Mucosa of descending colon (tissue), 3 donors: ENCODE measurements at regions not wholly inside any gene's neighbourhood (a gene's known extent, or its start where the extent isn't known, plus 50 kb on each side); places are given as distances from the start of the nearest gene placed in this dataset.

Experiments used
- ATAC-seq: fragments of 200-7000 bp; cut with Tn5 transposase; one replicate; pipeline ENCODE4 v1.9.1; 2020; ENCODE audit warnings: mild to moderate bottlenecking, moderate library complexity
- DNase-seq, 3 donors: peaks; one replicate each; pipeline ENCODE4 v3.0.0-alpha.2; 2020
- H3K36me3 ChIP-seq: fragments of 200-600 bp; one replicate; pipeline ENCODE4 v1.8.0; 2021; ENCODE audit warnings: low read depth, mild to moderate bottlenecking
- H3K4me1 ChIP-seq: fragments of 200-600 bp; one replicate; pipeline ENCODE4 v1.8.0; 2021; ENCODE audit warnings: low read depth, mild to moderate bottlenecking
- H3K4me3 ChIP-seq: fragments of 200-600 bp; one replicate; pipeline ENCODE4 v1.8.0; 2021; ENCODE audit warnings: mild to moderate bottlenecking
- H3K9me3 ChIP-seq: fragments of 200-600 bp; one replicate; pipeline ENCODE4 v1.8.0; 2021; ENCODE audit warnings: mild to moderate bottlenecking
- CTCF ChIP-seq: fragments of 200-600 bp; IDR thresholded peaks from one replicate; pipeline ENCODE4 v1.8.0; 2022; ENCODE audit warnings: antibody characterized with exemption, mild to moderate bottlenecking
- intact Hi-C, 2 donors: fragments of 100-400 bp; cut with DNase I in 1 of 2; cut with micrococcal nuclease in 1 of 2; formaldehyde crosslinking; loops; one replicate each; pipeline versions ENCODE4 v1.11.0 to v1.11.1; 2022; cut with DNase I, micrococcal nuclease
- donor health status: DM: no; HTN: no; CAD: no; lungs with moderate emphysema.
- donor health status: DM: no; HTN: no; CAD: no.
- donor health status: DM: no; HTN: yes; CAD: no.

GRCh38 chr1:60899464-60899863 is 182.9 kb upstream of the NFIA start:
- H3K9me3 ChIP-seq = no peaks in the 10 kb centered on the region
- no peaks in the 10 kb centered on the region for H3K4me1 ChIP-seq
- no peak for ATAC-seq
- no peak overlapping the region for H3K4me3 ChIP-seq
- intact Hi-C loops = no loop called here
- DNase-seq = no peak
- H3K36me3 ChIP-seq = no peaks in the 10 kb centered on the region
- no peak for TF ChIP-seq CTCF

- Histone ChIP-seq H3K9me3 (no peaks in the 10 kb centered on the region), H3K4me3 (no peak overlapping the region), H3K4me1 (no peaks in the 10 kb centered on the region), H3K36me3 (no peaks in the 10 kb centered on the region)
- no peak for TF ChIP-seq CTCF
- intact Hi-C loops = no loop called here
- DNase-seq = no peak
- ATAC-seq = no peak
Measured at GRCh38 chr1:60898987-60899386, 183.4 kb upstream of the NFIA start.

GRCh38 chr1:60898413-60898812 is 183.9 kb upstream of the NFIA start:
- no peaks in the 10 kb centered on the region for H3K4me1 ChIP-seq
- no peak overlapping the region for H3K4me3 ChIP-seq
- intact Hi-C loops = no loop called here
- no peaks in the 10 kb centered on the region for H3K36me3 ChIP-seq
- DNase-seq (no peak), ATAC-seq (no peak)
- no peak for TF ChIP-seq CTCF
- H3K9me3 ChIP-seq = no peaks in the 10 kb centered on the region

- intact Hi-C loops = no loop called here
- H3K4me3 ChIP-seq = no peak overlapping the region
- no peaks in the 10 kb centered on the region for H3K4me1 ChIP-seq
- H3K9me3 ChIP-seq = no peaks in the 10 kb centered on the region
- DNase-seq (no peak), ATAC-seq (no peak)
- no peaks in the 10 kb centered on the region for H3K36me3 ChIP-seq
- no peak for TF ChIP-seq CTCF
Measured at GRCh38 chr1:60896701-60897363, 185.5 kb upstream of the NFIA start.

- intact Hi-C loops = no loop called here
- no peaks in the 10 kb centered on the region for H3K9me3 ChIP-seq
- H3K4me1 ChIP-seq = no peaks in the 10 kb centered on the region
- TF ChIP-seq CTCF = no peak
- H3K36me3 ChIP-seq = no peaks in the 10 kb centered on the region
- H3K4me3 ChIP-seq = no peak overlapping the region
- no peak for DNase-seq
- no peak for ATAC-seq
Measured at GRCh38 chr1:60895701-60896100, 186.7 kb upstream of the NFIA start.

GRCh38 chr1:60895252-60895651 is 187.1 kb upstream of the NFIA start:
- no peak for TF ChIP-seq CTCF
- no peak for ATAC-seq
- H3K4me3 ChIP-seq = no peak overlapping the region
- DNase-seq = no peak
- no peaks in the 10 kb centered on the region for H3K9me3 ChIP-seq
- no peaks in the 10 kb centered on the region for H3K36me3 ChIP-seq
- intact Hi-C loops = no loop called here
- H3K4me1 ChIP-seq = no peaks in the 10 kb centered on the region
